Upper lobe of right lung (tissue), 1 donor: ENCODE measurements at regions not wholly inside any gene's neighbourhood (a gene's known extent, or its start where the extent isn't known, plus 50 kb on each side); places are given as distances from the start of the nearest gene placed in this dataset.

ENCODE experiments used
- ATAC-seq: fragments of 200-7000 bp; cut with Tn5 transposase; one replicate; pipeline ENCODE4 v1.9.1; 2020; ENCODE audit warnings: mild to moderate bottlenecking, moderate library complexity
- DNase-seq: peaks from one replicate; pipeline ENCODE4 v3.0.0-alpha.2; 2020
- H3K27ac ChIP-seq: fragments of 200-600 bp; one replicate; pipeline ENCODE4 v1.8.0; 2022
- H3K27me3 ChIP-seq: fragments of 200-600 bp; one replicate; pipeline ENCODE4 v1.8.0; 2022; ENCODE audit warnings: mild to moderate bottlenecking
- H3K36me3 ChIP-seq: fragments of 200-600 bp; one replicate; pipeline ENCODE4 v1.8.0; 2022
- H3K4me1 ChIP-seq: fragments of 200-600 bp; one replicate; pipeline ENCODE4 v1.8.0; 2022
- H3K4me3 ChIP-seq: fragments of 200-600 bp; one replicate; pipeline ENCODE4 v1.8.0; 2022; ENCODE audit warnings: mild to moderate bottlenecking
- H3K9me3 ChIP-seq: fragments of 200-600 bp; one replicate; pipeline ENCODE4 v1.8.0; 2022
- CTCF ChIP-seq: fragments of 200-600 bp; IDR thresholded peaks from one replicate; pipeline ENCODE4 v1.8.0; 2022; ENCODE audit warnings: antibody characterized with exemption
- intact Hi-C: fragments of 100-400 bp; cut with DNase I; formaldehyde crosslinking; loops from one replicate; pipeline ENCODE4 v1.11.0; 2022
- donor health status: DM: no; HTN: yes; CAD: no; lungs with severe emphysema.

- H3K4me1 ChIP-seq: no peaks in the 10 kb centered on the region
- intact Hi-C loops: no loop called here
- no peak for TF ChIP-seq CTCF
- DNase-seq (no peak), ATAC-seq (no peak)
- no peaks in the 10 kb centered on the region for H3K27me3 ChIP-seq
- no peaks in the 10 kb centered on the region for H3K36me3 ChIP-seq
- H3K27ac ChIP-seq: no peak overlapping the region
- H3K9me3 ChIP-seq: no peaks in the 10 kb centered on the region
- H3K4me3 ChIP-seq: no peak overlapping the region
These were observed 1169.4 kb downstream of the GALC start for GRCh38 chr14:86823581-86823980.

GRCh38 chr14:86815341-86815740 is 1177.6 kb downstream of the GALC start:
- no peak overlapping the region for H3K4me3 ChIP-seq
- no peak overlapping the region for H3K27ac ChIP-seq
- DNase-seq: no peak
- no peaks in the 10 kb centered on the region for H3K36me3 ChIP-seq
- intact Hi-C loops: no loop called here
- H3K4me1 ChIP-seq: no peaks in the 10 kb centered on the region
- no peaks in the 10 kb centered on the region for H3K9me3 ChIP-seq
- no peaks in the 10 kb centered on the region for H3K27me3 ChIP-seq
- ATAC-seq: no peak
- no peak for TF ChIP-seq CTCF

- Histone ChIP-seq H3K27ac (no peak overlapping the region), H3K27me3 (no peaks in the 10 kb centered on the region), H3K36me3 (no peaks in the 10 kb centered on the region), H3K9me3 (no peaks in the 10 kb centered on the region), H3K4me3 (no peak overlapping the region), H3K4me1 (no peaks in the 10 kb centered on the region)
- no peak for DNase-seq
- ATAC-seq: no peak
- intact Hi-C loops: no loop called here
- no peak for TF ChIP-seq CTCF
These were observed 1190.3 kb downstream of the GALC start for GRCh38 chr14:86802726-86803125.

GRCh38 chr14:86799244-86799647 is 1193.7 kb downstream of the GALC start:
- Histone ChIP-seq H3K4me3 (no peak overlapping the region), H3K9me3 (no peaks in the 10 kb centered on the region), H3K4me1 (no peaks in the 10 kb centered on the region), H3K36me3 (no peaks in the 10 kb centered on the region), H3K27me3 (no peaks in the 10 kb centered on the region), H3K27ac (no peak overlapping the region)
- intact Hi-C loops: no loop called here
- DNase-seq (no peak), ATAC-seq (no peak)
- no peak for TF ChIP-seq CTCF

GRCh38 chr14:86798330-86798729 is 1194.7 kb downstream of the GALC start:
- no peak overlapping the region for H3K4me3 ChIP-seq
- no peaks in the 10 kb centered on the region for H3K27me3 ChIP-seq
- no peaks in the 10 kb centered on the region for H3K4me1 ChIP-seq
- no peak for TF ChIP-seq CTCF
- H3K36me3 ChIP-seq: no peaks in the 10 kb centered on the region
- no peak overlapping the region for H3K27ac ChIP-seq
- ATAC-seq (no peak), DNase-seq (no peak)
- H3K9me3 ChIP-seq: no peaks in the 10 kb centered on the region
- intact Hi-C loops: no loop called here

- no peak for DNase-seq
- Histone ChIP-seq H3K4me1 (no peaks in the 10 kb centered on the region), H3K27me3 (no peaks in the 10 kb centered on the region), H3K4me3 (no peak overlapping the region), H3K27ac (no peak overlapping the region), H3K9me3 (no peaks in the 10 kb centered on the region), H3K36me3 (no peaks in the 10 kb centered on the region)
- no peak for TF ChIP-seq CTCF
- intact Hi-C loops: no loop called here
- ATAC-seq: no peak
These were observed 1196.0 kb downstream of the GALC start for GRCh38 chr14:86797075-86797351.
